ENCODE measurements at regions not wholly inside any gene's neighbourhood (a gene's known extent, or its start where the extent isn't known, plus 50 kb on each side); places are given as distances from the start of the nearest gene placed in this dataset.
"Not testable (repeated sequence)": the region's sequence is repeated elsewhere in the genome, so short reads cannot be mapped to it uniquely, and the experiment has no call there.

- CTCF ChIA-PET: interaction anchor here (0.6 kb wide), 1 partner anchor 11 kb away, joined by 3 read pairs; no protein-coding TSS in a partner anchor
- Mint-ChIP-seq H3K9me3 (ENCODE audit: low read depth, unreplicated experiment) (no peaks in the 10 kb centered on the region), H3K4me1 (ENCODE audit: low read depth, unreplicated experiment) (no peaks in the 10 kb centered on the region), H3K27me3 (ENCODE audit: unreplicated experiment) (peaks cover 35% of the 10 kb centered on the region), H3K4me3 (ENCODE audit: low read depth, unreplicated experiment) (no peak overlapping the region), H3K27ac (ENCODE audit: unreplicated experiment) (no peak overlapping the region), H3K36me3 (ENCODE audit: insufficient read depth, unreplicated experiment) (no peaks in the 10 kb centered on the region)
- intact Hi-C loops (cut with micrococcal nuclease; ENCODE audit: unreplicated experiment): no loop called here
- TF ChIP-seq CTCF (IDR thresholded peaks at IDR 0.05; ENCODE audit: unreplicated experiment): no peak
- BruUV-seq (replicated peaks): no TSS peak
- no peak for DNase-seq
Observed at GRCh38 chr10:117431160-117431559, 55.9 kb upstream of the PDZD8 start.

DNA sequence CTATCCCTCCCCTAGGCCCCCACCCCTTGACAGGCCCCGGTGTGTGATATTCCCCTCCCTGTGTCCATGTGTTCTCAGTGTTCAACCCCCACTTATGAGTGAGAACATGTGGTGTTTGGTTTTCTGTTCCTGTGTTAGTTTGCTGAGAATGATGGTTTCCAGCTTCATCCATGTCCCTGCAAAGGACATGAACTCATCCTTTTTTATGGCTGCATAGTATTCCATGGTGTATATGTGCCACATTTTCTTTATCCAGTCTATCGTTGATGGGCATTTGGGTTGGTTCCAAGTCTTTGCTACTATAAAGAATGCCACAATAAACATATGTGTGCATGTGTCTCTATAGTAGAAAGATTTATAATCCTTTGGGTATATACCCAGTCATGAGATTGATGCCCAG lies 55.3 kb upstream of the PDZD8 start:
- CTCF ChIA-PET; H3K4me3 Mint-ChIP-seq (ENCODE audit: low read depth, unreplicated experiment); H3K27ac Mint-ChIP-seq (ENCODE audit: unreplicated experiment); H3K36me3 Mint-ChIP-seq (ENCODE audit: insufficient read depth, unreplicated experiment); BruUV-seq (replicated peaks); DNase-seq; intact Hi-C loops (cut with micrococcal nuclease; ENCODE audit: unreplicated experiment); H3K9me3 Mint-ChIP-seq (ENCODE audit: low read depth, unreplicated experiment); H3K4me1 Mint-ChIP-seq (ENCODE audit: low read depth, unreplicated experiment): not testable (repeated sequence)
- H3K27me3 Mint-ChIP-seq (ENCODE audit: unreplicated experiment): peaks cover 35% of the 10 kb centered on the region

DNA sequence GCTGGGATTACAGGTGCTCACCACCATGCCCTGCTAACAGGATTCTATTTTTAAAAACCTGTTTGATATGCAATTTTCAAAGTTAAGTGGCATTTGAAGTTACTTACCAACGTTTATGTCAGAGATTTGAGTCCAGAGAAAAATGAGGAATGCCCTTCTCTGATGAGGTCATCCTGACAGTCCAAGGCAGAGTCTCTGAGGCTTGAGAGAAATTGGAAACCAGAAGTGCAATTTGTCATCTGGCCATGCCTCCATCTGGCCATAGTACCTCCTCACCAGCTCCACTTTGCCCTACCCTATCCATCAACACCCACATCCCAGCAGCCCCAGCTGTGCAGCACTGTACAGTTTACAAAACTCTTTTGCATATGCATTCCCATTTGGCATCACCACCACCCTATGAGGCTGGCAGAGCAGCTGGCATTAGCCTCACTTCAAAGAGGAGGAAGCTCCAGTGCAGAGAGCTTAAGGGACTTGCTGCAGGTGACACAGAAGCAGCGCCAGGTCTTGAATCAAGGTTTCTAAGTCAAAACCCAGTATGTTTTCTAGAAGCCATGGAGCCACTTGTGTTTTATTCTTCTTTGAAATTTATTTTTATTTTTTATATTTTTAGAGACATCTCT lies 54.5 kb upstream of the PDZD8 start:
- CTCF ChIA-PET: no interaction called here
- H3K27ac Mint-ChIP-seq (ENCODE audit: unreplicated experiment): no peak overlapping the region
- H3K4me3 Mint-ChIP-seq (ENCODE audit: low read depth, unreplicated experiment): no peak overlapping the region
- no peaks in the 10 kb centered on the region for H3K4me1 Mint-ChIP-seq (ENCODE audit: low read depth, unreplicated experiment)
- TF ChIP-seq CTCF (IDR thresholded peaks at IDR 0.05; ENCODE audit: unreplicated experiment): no peak
- intact Hi-C loops (cut with micrococcal nuclease; ENCODE audit: unreplicated experiment): no loop called here
- peaks cover 35% of the 10 kb centered on the region for H3K27me3 Mint-ChIP-seq (ENCODE audit: unreplicated experiment)
- H3K9me3 Mint-ChIP-seq (ENCODE audit: low read depth, unreplicated experiment): no peaks in the 10 kb centered on the region
- H3K36me3 Mint-ChIP-seq (ENCODE audit: insufficient read depth, unreplicated experiment): no peaks in the 10 kb centered on the region
- no peak for DNase-seq
- BruUV-seq (replicated peaks): no TSS peak

DNA sequence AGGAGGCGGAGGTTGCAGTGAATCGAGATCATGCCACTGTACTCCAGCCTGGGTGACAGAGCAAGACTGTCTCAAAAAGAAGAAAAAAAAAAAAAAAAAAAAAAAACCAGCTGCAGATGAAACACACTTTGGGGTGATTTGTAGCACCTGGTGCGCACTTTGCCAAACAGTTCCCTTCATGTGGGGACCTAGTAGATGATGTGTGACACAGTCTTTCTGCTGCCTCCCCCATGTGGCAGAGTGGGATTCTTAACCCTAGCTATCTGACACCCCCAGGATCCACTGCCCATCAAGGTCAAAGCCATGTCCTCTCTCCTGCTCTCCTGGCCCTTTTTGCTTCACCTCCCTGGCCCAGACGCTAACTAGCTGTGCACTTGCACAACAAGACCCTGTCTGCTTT lies 52.1 kb upstream of the PDZD8 start:
- Mint-ChIP-seq H3K4me1 (ENCODE audit: low read depth, unreplicated experiment) (no peaks in the 10 kb centered on the region), H3K9me3 (ENCODE audit: low read depth, unreplicated experiment) (no peaks in the 10 kb centered on the region), H3K27me3 (ENCODE audit: unreplicated experiment) (peaks cover 14% of the 10 kb centered on the region), H3K36me3 (ENCODE audit: insufficient read depth, unreplicated experiment) (no peaks in the 10 kb centered on the region), H3K4me3 (ENCODE audit: low read depth, unreplicated experiment) (no peak overlapping the region), H3K27ac (ENCODE audit: unreplicated experiment) (no peak overlapping the region)
- no TSS peak for BruUV-seq (replicated peaks)
- CTCF ChIA-PET: no interaction called here
- TF ChIP-seq CTCF (IDR thresholded peaks at IDR 0.05; ENCODE audit: unreplicated experiment): no peak
- no peak for DNase-seq
- intact Hi-C loops (cut with micrococcal nuclease; ENCODE audit: unreplicated experiment): no loop called here

GRCh38 chr10:117425974-117426566 lies 50.8 kb upstream of the PDZD8 start:
- H3K9me3 Mint-ChIP-seq (ENCODE audit: low read depth, unreplicated experiment): no peaks in the 10 kb centered on the region
- peaks cover 1% of the 10 kb centered on the region for H3K27me3 Mint-ChIP-seq (ENCODE audit: unreplicated experiment)
- CTCF ChIA-PET: interaction anchor here (0.7 kb wide), 1 partner anchor 31 kb away, joined by 3 read pairs; no protein-coding TSS in a partner anchor
- intact Hi-C loops (cut with micrococcal nuclease; ENCODE audit: unreplicated experiment): no loop called here
- H3K36me3 Mint-ChIP-seq (ENCODE audit: insufficient read depth, unreplicated experiment): no peaks in the 10 kb centered on the region
- H3K4me1 Mint-ChIP-seq (ENCODE audit: low read depth, unreplicated experiment): no peaks in the 10 kb centered on the region
- H3K27ac Mint-ChIP-seq (ENCODE audit: unreplicated experiment): no peak overlapping the region
- DNase-seq: no peak
- BruUV-seq (replicated peaks): no TSS peak
- TF ChIP-seq CTCF (IDR thresholded peaks at IDR 0.05; ENCODE audit: unreplicated experiment): no peak
- no peak overlapping the region for H3K4me3 Mint-ChIP-seq (ENCODE audit: low read depth, unreplicated experiment)

Measured in Calu3 (cell line).